Adrenal gland (tissue), 5 donors: ENCODE measurements at regions not wholly inside any gene's neighbourhood (a gene's known extent, or its start where the extent isn't known, plus 50 kb on each side); places are given as distances from the start of the nearest gene placed in this dataset.

Source experiments
- CTCF ChIP-seq, 6 experiments: fragments of 450-650 bp in 4 of 6; fragments of 200-600 bp in 2 of 6; sonication (generic) in 1 of 6; IDR thresholded peaks; 1 replicate in 5 of 6; 2 replicates in 1 of 6; pipeline versions ENCODE4 v1.5.1 to v1.8.0; 2016 to 2021; ENCODE audit warnings: antibody characterized with exemption in 6 of 6, mild to moderate bottlenecking in 2 of 6, moderate library complexity in 1 of 6
- POLR2A ChIP-seq, 2 donors: fragments of 450-650 bp; IDR thresholded peaks; one replicate each; pipeline ENCODE4 v1.6.1; 2017; ENCODE audit warnings: antibody characterized with exemption in 2 of 2, mild to moderate bottlenecking in 2 of 2, moderate library complexity in 1 of 2
- donor health status: DM: no; HTN: no; CAD: no.

DNA sequence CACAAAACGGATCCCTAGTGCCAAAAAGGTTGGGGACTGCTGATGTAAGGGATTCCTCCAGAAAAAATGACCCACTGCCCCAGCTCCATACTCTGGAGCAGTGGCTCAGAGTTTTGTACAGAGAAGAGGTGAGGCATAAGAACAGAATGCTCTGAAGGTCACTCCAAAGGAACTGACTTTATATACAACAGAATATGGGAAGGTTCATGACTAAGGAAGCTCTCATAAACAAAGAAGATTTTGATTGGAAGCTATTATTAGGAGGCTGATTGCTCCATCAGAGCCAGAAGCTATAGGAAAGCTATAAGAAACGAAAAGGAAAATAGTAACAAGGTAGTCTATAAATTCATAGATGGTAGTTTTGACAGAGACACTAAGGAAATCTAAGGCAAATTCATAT, 203.1 kb downstream of the SLC7A11 start:
- TF ChIP-seq CTCF (IDR thresholded peaks at IDR 0.05) (no peak), POLR2A (IDR thresholded peaks at IDR 0.05) (no peak)
